ENCODE measurements at regions not wholly inside any gene's neighbourhood (a gene's known extent, or its start where the extent isn't known, plus 50 kb on each side); places are given as distances from the start of the nearest gene placed in this dataset.

- TF ChIP-seq CTCF (IDR thresholded peaks at IDR 0.05) (no peak), POLR2A (IDR thresholded peaks at IDR 0.05) (no peak), POLR2AphosphoS5 (IDR thresholded peaks at IDR 0.05; ENCODE audit: insufficient read depth in 1 of 2, low read depth in 1 of 2) (no peak)
Observed at GRCh38 chr4:114326358-114326757, 272.2 kb upstream of the UGT8 start.

All from vagina (tissue), 2 donors.